IMR-90 (cell line): ENCODE measurements at regions not wholly inside any gene's neighbourhood (a gene's known extent, or its start where the extent isn't known, plus 50 kb on each side); places are given as distances from the start of the nearest gene placed in this dataset.

Source experiments
- BHLHE40 ChIP-seq: fragments of 150-350 bp; IDR thresholded peaks from 2 replicates; pipeline ENCODE4 v1.6.1; 2016; ENCODE audit warnings: mild to moderate bottlenecking, low read depth, low read length
- CEBPB ChIP-seq: IDR thresholded peaks from 2 replicates; pipeline ENCODE4 v1.6.1; 2012; ENCODE audit warnings: low read depth, low read length, improper control_type of control experiment
- MAFK ChIP-seq: IDR thresholded peaks from 2 replicates; pipeline ENCODE4 v1.6.1; 2012; ENCODE audit warnings: low read depth, low read length, improper control_type of control experiment
- MXI1 ChIP-seq: IDR thresholded peaks from 2 replicates; pipeline ENCODE4 v1.6.1; 2012; ENCODE audit warnings: low read depth, mild to moderate bottlenecking, low read length, moderate library complexity, borderline replicate concordance
- POLR2A ChIP-seq: IDR thresholded peaks from 2 replicates; pipeline ENCODE4 v1.6.1; 2012; ENCODE audit warnings: mild to moderate bottlenecking, low read depth, low read length
- RAD21 ChIP-seq: IDR thresholded peaks from 2 replicates; pipeline ENCODE4 v1.6.1; 2012; ENCODE audit warnings: low read length, improper control_type of control experiment
- RCOR1 ChIP-seq: IDR thresholded peaks from 2 replicates; pipeline ENCODE4 v1.6.1; 2012; ENCODE audit warnings: mild to moderate bottlenecking, low read length, improper control_type of control experiment; ENCODE audit not compliant: insufficient replicate concordance
- RFX5 ChIP-seq: IDR thresholded peaks from 2 replicates; pipeline ENCODE4 v1.8.0; 2012; ENCODE audit warnings: low read depth, mild to moderate bottlenecking, low read length, moderate library complexity
- SMC3 ChIP-seq: fragments of 150-350 bp; IDR thresholded peaks from 2 replicates; pipeline ENCODE4 v1.6.1; 2016; ENCODE audit warnings: low read depth, mild to moderate bottlenecking, antibody characterized with exemption, low read length, moderate library complexity
- TF ChIP-seq, protein P1 (sequence below): fragments of 150-350 bp; IDR thresholded peaks from 2 replicates; pipeline ENCODE4 v1.6.1; 2017; ENCODE audit warnings: mild to moderate bottlenecking, antibody characterized with exemption, low read length, low read depth
- TF ChIP-seq, protein P2 (sequence below): conservative IDR thresholded peaks from 2 replicates; pipeline ENCODE4 v1.5.1; 2012; ENCODE audit warnings: mild to moderate bottlenecking, low read depth, low read length, improper control_type of control experiment

DNA sequence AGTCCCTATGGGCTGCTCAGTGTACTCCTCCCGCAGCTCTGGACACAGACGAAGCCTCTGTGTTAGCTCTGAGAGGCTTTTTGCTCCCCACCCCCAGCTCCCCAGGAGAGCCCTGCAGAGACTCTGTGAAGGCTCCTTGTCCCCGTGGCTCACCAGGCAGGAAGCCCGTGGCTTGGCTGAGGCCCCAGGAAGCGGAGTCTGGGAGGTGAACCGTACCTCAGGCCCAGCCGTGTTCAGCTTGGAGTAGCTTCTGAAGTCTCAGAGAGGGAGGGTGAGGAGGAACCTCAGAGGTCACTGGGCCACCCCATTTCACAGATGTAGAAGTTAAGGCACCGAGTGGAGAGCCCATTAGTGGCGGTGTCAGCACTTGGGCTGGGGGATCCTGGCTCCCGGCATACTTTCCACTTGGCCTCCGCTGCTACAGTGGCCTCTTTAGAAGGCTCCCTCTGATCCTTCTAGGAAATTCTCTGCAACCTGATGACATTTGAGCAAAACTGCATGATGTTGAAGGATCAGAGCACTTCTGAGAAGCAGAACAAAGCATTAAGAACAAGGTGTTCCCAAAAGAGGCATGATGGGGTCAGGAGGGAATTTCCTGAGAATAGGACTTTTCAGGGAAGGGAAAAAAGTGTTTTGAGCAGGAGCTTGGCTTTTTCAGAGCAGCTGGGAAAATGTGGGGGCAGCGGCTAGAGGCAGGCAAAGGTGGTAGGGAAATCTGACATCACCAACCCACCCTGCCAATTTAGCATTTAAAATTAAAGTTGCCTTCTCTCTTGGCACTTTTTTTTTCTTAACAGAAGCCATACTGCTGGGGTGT is 79.1 kb downstream of the MCFD2 start:
- TF ChIP-seq, protein P1, sequence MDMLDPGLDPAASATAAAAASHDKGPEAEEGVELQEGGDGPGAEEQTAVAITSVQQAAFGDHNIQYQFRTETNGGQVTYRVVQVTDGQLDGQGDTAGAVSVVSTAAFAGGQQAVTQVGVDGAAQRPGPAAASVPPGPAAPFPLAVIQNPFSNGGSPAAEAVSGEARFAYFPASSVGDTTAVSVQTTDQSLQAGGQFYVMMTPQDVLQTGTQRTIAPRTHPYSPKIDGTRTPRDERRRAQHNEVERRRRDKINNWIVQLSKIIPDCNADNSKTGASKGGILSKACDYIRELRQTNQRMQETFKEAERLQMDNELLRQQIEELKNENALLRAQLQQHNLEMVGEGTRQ, result no peak
- no peak for TF ChIP-seq RCOR1
- TF ChIP-seq, protein P2, sequence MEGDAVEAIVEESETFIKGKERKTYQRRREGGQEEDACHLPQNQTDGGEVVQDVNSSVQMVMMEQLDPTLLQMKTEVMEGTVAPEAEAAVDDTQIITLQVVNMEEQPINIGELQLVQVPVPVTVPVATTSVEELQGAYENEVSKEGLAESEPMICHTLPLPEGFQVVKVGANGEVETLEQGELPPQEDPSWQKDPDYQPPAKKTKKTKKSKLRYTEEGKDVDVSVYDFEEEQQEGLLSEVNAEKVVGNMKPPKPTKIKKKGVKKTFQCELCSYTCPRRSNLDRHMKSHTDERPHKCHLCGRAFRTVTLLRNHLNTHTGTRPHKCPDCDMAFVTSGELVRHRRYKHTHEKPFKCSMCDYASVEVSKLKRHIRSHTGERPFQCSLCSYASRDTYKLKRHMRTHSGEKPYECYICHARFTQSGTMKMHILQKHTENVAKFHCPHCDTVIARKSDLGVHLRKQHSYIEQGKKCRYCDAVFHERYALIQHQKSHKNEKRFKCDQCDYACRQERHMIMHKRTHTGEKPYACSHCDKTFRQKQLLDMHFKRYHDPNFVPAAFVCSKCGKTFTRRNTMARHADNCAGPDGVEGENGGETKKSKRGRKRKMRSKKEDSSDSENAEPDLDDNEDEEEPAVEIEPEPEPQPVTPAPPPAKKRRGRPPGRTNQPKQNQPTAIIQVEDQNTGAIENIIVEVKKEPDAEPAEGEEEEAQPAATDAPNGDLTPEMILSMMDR, result no peak
- no peak for TF ChIP-seq MAFK
- TF ChIP-seq POLR2A, result no peak
- no peak for TF ChIP-seq RAD21
- no peak for TF ChIP-seq MXI1
- TF ChIP-seq CEBPB, result no peak
- no peak for TF ChIP-seq BHLHE40
- TF ChIP-seq RFX5, result no peak
- TF ChIP-seq SMC3, result no peak
